Ishikawa (cell line): ENCODE measurements at regions not wholly inside any gene's neighbourhood (a gene's known extent, or its start where the extent isn't known, plus 50 kb on each side); places are given as distances from the start of the nearest gene placed in this dataset.

Experiments used
- CEBPB ChIP-seq: IDR thresholded peaks from 2 replicates; pipeline ENCODE4 v1.6.1; 2012
- CREB1 ChIP-seq: IDR thresholded peaks from 2 replicates; pipeline ENCODE4 v1.6.1; 2012; ENCODE audit warnings: low read depth
- EGR1 ChIP-seq: IDR thresholded peaks from 2 replicates; pipeline ENCODE4 v1.6.1; 2012
- EP300 ChIP-seq: IDR thresholded peaks from 2 replicates; pipeline ENCODE4 v1.6.1; 2012; ENCODE audit warnings: borderline replicate concordance
- FOXM1 ChIP-seq: IDR thresholded peaks from 2 replicates; pipeline ENCODE4 v1.6.1; 2012; ENCODE audit warnings: low read depth, borderline replicate concordance
- MAX ChIP-seq: IDR thresholded peaks from 2 replicates; pipeline ENCODE4 v1.6.1; 2012
- NFIC ChIP-seq: IDR thresholded peaks from 2 replicates; pipeline ENCODE4 v1.6.1; 2012
- RAD21 ChIP-seq: IDR thresholded peaks from 2 replicates; pipeline ENCODE4 v1.6.1; 2012; ENCODE audit warnings: low read depth
- REST ChIP-seq: IDR thresholded peaks from 2 replicates; pipeline ENCODE4 v1.6.1; 2012; ENCODE audit warnings: low read depth, mild to moderate bottlenecking
- TAF1 ChIP-seq: IDR thresholded peaks from 2 replicates; pipeline ENCODE4 v1.6.1; 2012; ENCODE audit warnings: low read depth, mild to moderate bottlenecking
- TCF12 ChIP-seq: IDR thresholded peaks from 2 replicates; pipeline ENCODE4 v1.6.1; 2012; ENCODE audit warnings: low read depth
- TEAD4 ChIP-seq: IDR thresholded peaks from 2 replicates; pipeline ENCODE4 v1.6.1; 2012
- USF1 ChIP-seq: IDR thresholded peaks from 2 replicates; pipeline ENCODE4 v1.6.1; 2012
- YY1 ChIP-seq: IDR thresholded peaks from 2 replicates; pipeline ENCODE4 v1.6.1; 2012; ENCODE audit warnings: low read depth
- ZBTB7A ChIP-seq: IDR thresholded peaks from 2 replicates; pipeline ENCODE4 v1.6.1; 2012; ENCODE audit warnings: low read depth

GRCh38 chr13:89324582-89324981 lies 1653.4 kb downstream of the SLITRK5 start:
- TF ChIP-seq EGR1: no peak
- no peak for TF ChIP-seq REST
- no peak for TF ChIP-seq USF1
- TF ChIP-seq EP300: no peak
- TF ChIP-seq CEBPB: no peak
- no peak for TF ChIP-seq CREB1
- no peak for TF ChIP-seq MAX
- no peak for TF ChIP-seq ZBTB7A
- no peak for TF ChIP-seq RAD21
- TF ChIP-seq TCF12: no peak
- TF ChIP-seq TAF1: no peak
- no peak for TF ChIP-seq FOXM1
- TF ChIP-seq TEAD4: no peak
- no peak for TF ChIP-seq YY1
- TF ChIP-seq NFIC: no peak

- TF ChIP-seq MAX (no peak), USF1 (no peak), FOXM1 (no peak), YY1 (no peak), CREB1 (no peak), ZBTB7A (no peak), TAF1 (no peak), TCF12 (no peak), CEBPB (no peak), EGR1 (no peak), RAD21 (no peak), EP300 (no peak), NFIC (no peak), REST (no peak)
Measured at GRCh38 chr13:89343165-89343564, 1672.0 kb downstream of the SLITRK5 start.

GRCh38 chr13:89352384-89352783 lies 1681.2 kb downstream of the SLITRK5 start:
- TF ChIP-seq CEBPB: no peak
- no peak for TF ChIP-seq MAX
- TF ChIP-seq CREB1: no peak
- no peak for TF ChIP-seq TAF1
- TF ChIP-seq YY1: no peak
- TF ChIP-seq FOXM1: no peak
- TF ChIP-seq ZBTB7A: no peak
- TF ChIP-seq USF1: no peak
- no peak for TF ChIP-seq TEAD4
- TF ChIP-seq EP300: no peak
- no peak for TF ChIP-seq NFIC
- TF ChIP-seq EGR1: no peak
- no peak for TF ChIP-seq RAD21
- TF ChIP-seq REST: no peak

GRCh38 chr13:89361909-89362308 lies 1690.7 kb downstream of the SLITRK5 start:
- no peak for TF ChIP-seq REST
- TF ChIP-seq CEBPB: no peak
- no peak for TF ChIP-seq CREB1
- no peak for TF ChIP-seq NFIC
- TF ChIP-seq EP300: no peak
- TF ChIP-seq RAD21: peak; percentile 40
